Heart right ventricle (tissue), 16 donors: ENCODE measurements at regions not wholly inside any gene's neighbourhood (a gene's known extent, or its start where the extent isn't known, plus 50 kb on each side); places are given as distances from the start of the nearest gene placed in this dataset.

Source experiments
- ATAC-seq, 8 donors: fragments of 200-7000 bp; cut with Tn5 transposase; one replicate each; pipeline ENCODE4 v1.9.1; 2020; ENCODE audit warnings: mild to moderate bottlenecking in 8 of 8, moderate library complexity in 8 of 8, moderate number of reproducible peaks in 1 of 8
- DNase-seq, 2 donors: peaks; one replicate each; pipeline ENCODE4 v3.0.0-alpha.2; 2020
- H3K27ac ChIP-seq, 10 donors: fragments of 200-600 bp; sonication (generic) in 2 of 10; one replicate each; pipeline versions ENCODE4 v1.5.0 to v1.8.0; 2020 to 2022; ENCODE audit warnings: mild to moderate bottlenecking in 3 of 10
- H3K27me3 ChIP-seq, 7 donors: fragments of 200-600 bp; one replicate each; pipeline ENCODE4 v1.8.0; 2021 to 2022; ENCODE audit warnings: mild to moderate bottlenecking in 2 of 7
- H3K36me3 ChIP-seq, 9 donors: fragments of 200-600 bp; sonication (generic) in 1 of 9; one replicate each; pipeline versions ENCODE4 v1.5.0 to v1.8.0; 2020 to 2022; ENCODE audit warnings: mild to moderate bottlenecking in 2 of 9
- H3K4me1 ChIP-seq, 9 donors: fragments of 200-600 bp; sonication (generic) in 1 of 9; one replicate each; pipeline versions ENCODE4 v1.5.0 to v1.8.0; 2020 to 2022; ENCODE audit warnings: mild to moderate bottlenecking in 4 of 9
- H3K4me3 ChIP-seq, 10 donors: fragments of 200-600 bp; sonication (generic) in 2 of 10; one replicate each; pipeline versions ENCODE4 v1.5.0 to v1.8.0; 2020 to 2022; ENCODE audit warnings: mild to moderate bottlenecking in 7 of 10, moderate library complexity in 2 of 10
- H3K9me3 ChIP-seq, 11 donors: fragments of 200-600 bp in 10 of 11; sonication (generic) in 2 of 11; one replicate each; pipeline versions ENCODE4 v1.5.0 to v1.8.0; 2013 to 2022; ENCODE audit warnings: mild to moderate bottlenecking in 2 of 11, control low read depth in 1 of 11, moderate library complexity in 1 of 11
- WGBS, 2 donors: extraction: QIAGEN DNeasy Blood & Tissue Kit; methylation state at CpG; one replicate each; pipeline ENCODE4 v1.1.7; 2013; ENCODE audit warnings: inconsistent platforms in 1 of 2; 5-methylcytosine and 5-hydroxymethylcytosine counted together
- intact Hi-C, 10 donors: fragments of 100-400 bp; cut with DNase I; formaldehyde crosslinking; loops; one replicate each; pipeline versions ENCODE4 v1.11.1 to v1.14.2; 2022
- TF ChIP-seq, protein P1 (sequence below), 9 donors: fragments of 200-600 bp; sonication (generic) in 2 of 9; IDR thresholded peaks; one replicate each; pipeline versions ENCODE4 v1.5.0 to v1.8.0; 2021 to 2022; ENCODE audit warnings: antibody characterized with exemption in 9 of 9, mild to moderate bottlenecking in 5 of 9, moderate library complexity in 1 of 9
- donor health status: Arrhythmogenic right ventricular cardiomyopathy.
- donor health status: ischemic (EF 13 %, LVEDD 7.1; RV severe dilation, severe dysfunction).
- donor health status: healthy with polysubstance abuse.
- donor health status: DM: no; HTN: yes; CAD: no.
- donor health status: DM: no; HTN: no; CAD: no.
- donor health status: ischemic (EF 25% LVEDD 6.9; RV normal size, moderate dysfunction).
- donor health status: ischemic (EF 25% LVEDD 5.7; RV mildly dilated, moderate dysfunction).
- donor health status: healthy.
- donor health status: DM: yes; HTN: yes; CAD: no.
- donor health status: Ischemic cardiomyopathy.
- donor health status: ischemic (EF 35%, LVEDD 5.7; RV mildly dilated, moderate dysfunction).
- donor health status: nonischemic (EF 11% LVEDD 7.7; RV severe dilation, severe dysfunction).
- donor health status: DM: yes; HTN: yes; CAD: no.
- donor health status: PGD.
- donor health status: ischemic (EF 29% LVEDD 5.4; RV normal size, mild dysfunction).
- donor health status: nonischemic (EF 23%, LVEDD 6.1; RV moderate dilation, normal function).

- TF ChIP-seq, protein P1, sequence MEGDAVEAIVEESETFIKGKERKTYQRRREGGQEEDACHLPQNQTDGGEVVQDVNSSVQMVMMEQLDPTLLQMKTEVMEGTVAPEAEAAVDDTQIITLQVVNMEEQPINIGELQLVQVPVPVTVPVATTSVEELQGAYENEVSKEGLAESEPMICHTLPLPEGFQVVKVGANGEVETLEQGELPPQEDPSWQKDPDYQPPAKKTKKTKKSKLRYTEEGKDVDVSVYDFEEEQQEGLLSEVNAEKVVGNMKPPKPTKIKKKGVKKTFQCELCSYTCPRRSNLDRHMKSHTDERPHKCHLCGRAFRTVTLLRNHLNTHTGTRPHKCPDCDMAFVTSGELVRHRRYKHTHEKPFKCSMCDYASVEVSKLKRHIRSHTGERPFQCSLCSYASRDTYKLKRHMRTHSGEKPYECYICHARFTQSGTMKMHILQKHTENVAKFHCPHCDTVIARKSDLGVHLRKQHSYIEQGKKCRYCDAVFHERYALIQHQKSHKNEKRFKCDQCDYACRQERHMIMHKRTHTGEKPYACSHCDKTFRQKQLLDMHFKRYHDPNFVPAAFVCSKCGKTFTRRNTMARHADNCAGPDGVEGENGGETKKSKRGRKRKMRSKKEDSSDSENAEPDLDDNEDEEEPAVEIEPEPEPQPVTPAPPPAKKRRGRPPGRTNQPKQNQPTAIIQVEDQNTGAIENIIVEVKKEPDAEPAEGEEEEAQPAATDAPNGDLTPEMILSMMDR (IDR thresholded peaks at IDR 0.05): no peak
- Histone ChIP-seq H3K27ac (no peak overlapping the region), H3K36me3 (no peaks in the 10 kb centered on the region), H3K9me3 (no peaks in the 10 kb centered on the region), H3K4me3 (no peak overlapping the region), H3K27me3 (no peaks in the 10 kb centered on the region), H3K4me1 (peaks cover 0 to 46% (median 6%) of the 10 kb centered on the region in 9 donors)
- DNase-seq: no peak
- no peak for ATAC-seq
- 85 to 88% methylated on average over 2 of the region's 2 CpGs for WGBS, 2 donors
- intact Hi-C loops: no loop called here
Measured at GRCh38 chr12:45667761-45668160, 61.7 kb upstream of the ARID2 start.

GRCh38 chr12:45668641-45669040, 60.9 kb upstream of the ARID2 start:
- no peaks in the 10 kb centered on the region for H3K36me3 ChIP-seq
- H3K27me3 ChIP-seq: no peaks in the 10 kb centered on the region
- WGBS, 2 donors: 62 to 76% methylated on average over 1 of the region's 1 CpG
- intact Hi-C loops: no loop called here
- peaks cover 0 to 44% (median 4%) of the 10 kb centered on the region in 9 donors for H3K4me1 ChIP-seq
- DNase-seq (no peak), ATAC-seq (no peak)
- peak overlapping the region in 1 of 10 donors; percentile 8 for H3K4me3 ChIP-seq
- TF ChIP-seq, protein P1 (IDR thresholded peaks at IDR 0.05): no peak
- H3K9me3 ChIP-seq: no peaks in the 10 kb centered on the region
- peak overlapping the region in 3 of 10 donors; percentile 19 to 85 (median 77) for H3K27ac ChIP-seq

DNA sequence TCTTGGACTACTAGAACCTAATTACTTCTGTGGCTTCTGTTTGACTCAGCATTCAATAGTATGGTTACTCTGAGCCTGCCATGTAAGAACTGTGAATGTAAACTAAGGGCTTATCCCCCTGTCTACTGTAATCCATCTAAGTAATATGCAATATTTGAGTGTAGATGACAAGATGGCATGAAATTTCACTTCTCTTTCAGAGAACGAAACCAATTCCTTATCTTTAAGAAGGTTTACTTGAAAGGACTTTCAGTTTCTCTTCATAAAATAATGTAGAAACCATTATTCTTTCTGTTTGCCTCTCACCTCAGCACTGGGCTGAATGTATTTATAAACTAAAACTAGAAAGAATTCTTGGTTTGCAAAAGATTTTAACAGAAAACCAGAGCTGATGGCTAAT, 60.4 kb upstream of the ARID2 start:
- Histone ChIP-seq H3K9me3 (no peaks in the 10 kb centered on the region), H3K36me3 (no peaks in the 10 kb centered on the region), H3K4me1 (peaks cover 0 to 49% (median 5%) of the 10 kb centered on the region in 9 donors), H3K4me3 (peak overlapping the region in 1 of 10 donors; percentile 8), H3K27me3 (no peaks in the 10 kb centered on the region), H3K27ac (peak overlapping the region in 5 of 10 donors; percentile 19 to 85 (median 77))
- intact Hi-C loops: no loop called here
- ATAC-seq (no peak), DNase-seq (no peak)
- TF ChIP-seq, protein P1 (IDR thresholded peaks at IDR 0.05): no peak
- WGBS, 2 donors: 54 to 69% methylated on average over 1 of the region's 1 CpG

DNA sequence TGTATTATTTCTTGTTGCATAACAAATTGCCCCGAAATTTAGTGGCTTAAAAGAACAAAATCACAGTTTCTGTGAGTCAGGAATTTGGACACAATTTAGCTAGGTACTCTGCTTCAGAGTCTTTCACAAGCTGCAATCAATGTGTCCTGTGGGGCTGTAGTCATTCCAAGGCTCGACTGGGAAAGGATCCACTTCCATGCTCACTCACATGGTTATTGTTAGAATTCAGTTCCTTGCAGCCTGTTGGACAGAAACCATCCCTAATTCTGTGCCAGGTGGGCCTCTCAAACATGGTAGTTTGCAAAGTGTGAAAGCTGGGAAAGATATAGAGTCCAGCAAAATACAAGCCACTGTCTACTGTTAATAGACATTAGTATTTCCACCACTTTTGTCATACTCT, 59.7 kb upstream of the ARID2 start:
- intact Hi-C loops: no loop called here
- H3K36me3 ChIP-seq: no peaks in the 10 kb centered on the region
- no peak overlapping the region for H3K4me3 ChIP-seq
- ATAC-seq: peak in 1 of 8 donors; percentile 15
- H3K27me3 ChIP-seq: no peaks in the 10 kb centered on the region
- peaks cover 0 to 56% (median 12%) of the 10 kb centered on the region in 9 donors for H3K4me1 ChIP-seq
- WGBS, 2 donors: 50 to 52% methylated on average over 2 of the region's 2 CpGs
- TF ChIP-seq, protein P1 (IDR thresholded peaks at IDR 0.05): no peak
- peak overlapping the region in 4 of 10 donors; percentile 77 to 85 (median 79) for H3K27ac ChIP-seq
- DNase-seq: no peak
- no peaks in the 10 kb centered on the region for H3K9me3 ChIP-seq
